Thoracic aorta (tissue), 2 donors: ENCODE measurements at regions not wholly inside any gene's neighbourhood (a gene's known extent, or its start where the extent isn't known, plus 50 kb on each side); places are given as distances from the start of the nearest gene placed in this dataset.

Experiments used
- ATAC-seq: fragments of 150-250 bp; one replicate; pipeline ENCODE4 v1.8.0; 2017; ENCODE audit warnings: low read depth; ENCODE audit not compliant: insufficient number of reproducible peaks, low FRiP score
- DNase-seq: peaks from one replicate; pipeline ENCODE4 v3.0.0-alpha.2; 2020; ENCODE audit warnings: low spot score
- H3K27ac ChIP-seq, 2 donors: fragments of 200-600 bp; sonication (generic); 1 replicate in 1 of 2; 2 replicates in 1 of 2; pipeline ENCODE4 v1.5.1; 2016; ENCODE audit warnings: mild to moderate bottlenecking in 2 of 2, moderate library complexity in 2 of 2
- H3K27me3 ChIP-seq: fragments of 200-600 bp; sonication (generic); replicated peaks from 2 replicates; pipeline ENCODE4 v1.6.0; 2016; ENCODE audit warnings: mild to moderate bottlenecking; ENCODE audit not compliant: insufficient read depth
- H3K36me3 ChIP-seq: fragments of 200-600 bp; sonication (generic); one replicate; pipeline ENCODE4 v1.5.1; 2016
- H3K4me1 ChIP-seq, 2 donors: fragments of 200-600 bp; sonication (generic); 1 replicate in 1 of 2; 2 replicates in 1 of 2; pipeline versions ENCODE4 v1.5.1 to v1.6.0; 2016; ENCODE audit warnings: low read depth in 2 of 2, mild to moderate bottlenecking in 1 of 2; ENCODE audit not compliant: control insufficient read depth in 1 of 2
- H3K4me3 ChIP-seq: fragments of 200-600 bp; sonication (generic); 2 replicates; pipeline ENCODE4 v1.5.1; 2016; ENCODE audit warnings: mild to moderate bottlenecking
- H3K9me3 ChIP-seq: fragments of 200-600 bp; sonication (generic); 2 replicates; pipeline ENCODE4 v1.5.1; 2016
- TF ChIP-seq, protein P1 (sequence below): fragments of 200-600 bp; sonication (generic); IDR thresholded peaks from one replicate; pipeline ENCODE4 v1.5.1; 2019; ENCODE audit warnings: antibody characterized with exemption

DNA sequence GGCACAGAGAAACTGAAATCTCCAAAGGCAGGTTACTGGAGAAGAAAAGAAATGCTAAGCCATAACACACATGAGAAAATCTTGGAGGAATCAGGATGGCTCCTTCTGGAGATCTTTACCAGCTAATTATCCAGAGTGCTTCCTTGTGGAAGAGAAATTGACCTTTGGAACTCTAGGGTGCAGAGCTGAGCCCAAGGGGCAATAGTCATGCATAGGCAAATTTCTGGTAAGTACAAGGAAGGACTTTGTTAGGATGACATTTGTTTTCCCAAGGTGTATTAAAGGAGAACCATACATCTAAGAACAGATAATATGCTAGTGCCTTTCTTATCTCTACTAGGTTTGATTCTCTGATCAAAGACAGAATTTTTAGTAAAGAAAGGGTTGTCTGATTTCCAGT lies 670.6 kb downstream of the DHX35 start:
- Histone ChIP-seq H3K4me3 (no peak overlapping the region), H3K4me1 (no peaks in the 10 kb centered on the region), H3K27me3 (no peaks in the 10 kb centered on the region), H3K9me3 (no peaks in the 10 kb centered on the region), H3K36me3 (no peaks in the 10 kb centered on the region), H3K27ac (no peak overlapping the region)
- TF ChIP-seq, protein P1, sequence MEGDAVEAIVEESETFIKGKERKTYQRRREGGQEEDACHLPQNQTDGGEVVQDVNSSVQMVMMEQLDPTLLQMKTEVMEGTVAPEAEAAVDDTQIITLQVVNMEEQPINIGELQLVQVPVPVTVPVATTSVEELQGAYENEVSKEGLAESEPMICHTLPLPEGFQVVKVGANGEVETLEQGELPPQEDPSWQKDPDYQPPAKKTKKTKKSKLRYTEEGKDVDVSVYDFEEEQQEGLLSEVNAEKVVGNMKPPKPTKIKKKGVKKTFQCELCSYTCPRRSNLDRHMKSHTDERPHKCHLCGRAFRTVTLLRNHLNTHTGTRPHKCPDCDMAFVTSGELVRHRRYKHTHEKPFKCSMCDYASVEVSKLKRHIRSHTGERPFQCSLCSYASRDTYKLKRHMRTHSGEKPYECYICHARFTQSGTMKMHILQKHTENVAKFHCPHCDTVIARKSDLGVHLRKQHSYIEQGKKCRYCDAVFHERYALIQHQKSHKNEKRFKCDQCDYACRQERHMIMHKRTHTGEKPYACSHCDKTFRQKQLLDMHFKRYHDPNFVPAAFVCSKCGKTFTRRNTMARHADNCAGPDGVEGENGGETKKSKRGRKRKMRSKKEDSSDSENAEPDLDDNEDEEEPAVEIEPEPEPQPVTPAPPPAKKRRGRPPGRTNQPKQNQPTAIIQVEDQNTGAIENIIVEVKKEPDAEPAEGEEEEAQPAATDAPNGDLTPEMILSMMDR, result no peak
- DNase-seq (no peak), ATAC-seq (no peak)

DNA sequence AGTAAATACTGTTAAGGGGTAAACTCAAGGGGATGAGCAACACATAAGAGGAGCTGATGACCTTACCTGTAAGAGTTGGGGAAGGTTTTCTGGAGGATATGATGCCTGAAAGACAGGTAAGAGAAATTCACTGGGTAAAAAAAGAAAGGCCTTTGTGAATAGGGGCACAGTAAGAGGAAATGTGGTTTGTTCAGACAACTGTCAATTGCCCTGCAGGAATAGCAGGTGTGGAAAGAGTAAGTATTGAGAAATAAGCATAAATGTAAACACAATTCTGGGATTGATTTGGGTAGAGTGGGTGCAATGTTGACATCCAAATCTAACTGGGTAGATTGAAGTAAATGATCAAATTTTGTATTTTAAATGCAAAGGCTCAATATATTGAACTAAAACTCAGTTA lies 670.0 kb downstream of the DHX35 start:
- H3K36me3 ChIP-seq, result no peaks in the 10 kb centered on the region
- H3K27me3 ChIP-seq, result no peaks in the 10 kb centered on the region
- DNase-seq (no peak), ATAC-seq (no peak)
- TF ChIP-seq, protein P1, result no peak
- no peak overlapping the region for H3K27ac ChIP-seq
- no peak overlapping the region for H3K4me3 ChIP-seq
- no peaks in the 10 kb centered on the region for H3K4me1 ChIP-seq
- no peaks in the 10 kb centered on the region for H3K9me3 ChIP-seq

DNA sequence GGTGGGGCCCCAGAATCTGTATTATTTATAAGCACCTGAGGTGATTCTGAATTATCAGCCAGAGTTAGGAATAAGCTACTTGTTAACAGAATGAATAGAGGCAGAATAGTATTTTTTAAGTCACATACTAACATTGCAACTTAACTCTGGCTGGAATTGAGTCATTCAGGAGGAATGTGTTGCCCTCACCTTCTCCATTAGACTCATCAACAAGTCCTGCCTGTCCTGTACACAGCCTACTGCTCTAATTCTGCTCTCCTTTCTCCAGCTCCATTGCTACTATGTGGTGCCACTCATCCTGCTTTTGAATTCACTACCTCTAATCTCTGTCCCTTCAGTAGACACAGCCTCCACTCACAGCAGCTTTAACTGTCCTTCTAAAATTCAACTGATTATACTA lies 669.4 kb downstream of the DHX35 start:
- Histone ChIP-seq H3K4me3 (no peak overlapping the region), H3K27ac (no peak overlapping the region), H3K36me3 (no peaks in the 10 kb centered on the region), H3K9me3 (no peaks in the 10 kb centered on the region), H3K27me3 (no peaks in the 10 kb centered on the region), H3K4me1 (no peaks in the 10 kb centered on the region)
- ATAC-seq (no peak), DNase-seq (no peak)
- TF ChIP-seq, protein P1, result no peak

- DNase-seq, result no peak
- Histone ChIP-seq H3K9me3 (no peaks in the 10 kb centered on the region), H3K36me3 (no peaks in the 10 kb centered on the region), H3K27ac (no peak overlapping the region), H3K27me3 (no peaks in the 10 kb centered on the region), H3K4me1 (no peaks in the 10 kb centered on the region), H3K4me3 (no peak overlapping the region)
- TF ChIP-seq, protein P1, result no peak
- ATAC-seq, result no peak
These were observed 668.2 kb downstream of the DHX35 start for GRCh38 chr20:39630215-39630908.

DNA sequence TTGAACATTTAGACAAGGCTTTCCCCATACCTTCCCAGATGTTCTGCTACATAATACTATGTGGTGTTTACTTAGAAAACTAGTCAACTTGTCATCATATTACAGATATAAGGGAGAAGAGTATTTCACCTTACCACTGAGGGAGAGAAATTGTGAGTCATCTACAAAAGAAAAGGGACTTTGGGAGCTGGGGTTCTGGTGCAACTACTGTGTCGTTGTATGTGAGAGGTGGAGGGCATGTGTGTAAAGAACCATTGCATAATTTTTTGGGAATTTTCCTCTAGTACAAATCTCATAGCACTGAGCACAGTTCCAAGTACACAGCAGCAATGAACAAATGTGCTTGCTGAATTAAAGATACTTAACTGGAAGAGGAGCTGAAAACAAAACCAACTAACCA lies 665.6 kb downstream of the DHX35 start:
- TF ChIP-seq, protein P1, result no peak
- no peaks in the 10 kb centered on the region for H3K27me3 ChIP-seq
- no peak overlapping the region for H3K27ac ChIP-seq
- no peaks in the 10 kb centered on the region for H3K4me1 ChIP-seq
- H3K9me3 ChIP-seq, result no peaks in the 10 kb centered on the region
- DNase-seq, result no peak
- H3K4me3 ChIP-seq, result no peak overlapping the region
- ATAC-seq, result no peak
- H3K36me3 ChIP-seq, result no peaks in the 10 kb centered on the region
